Chondrocyte (in vitro differentiated cells): ENCODE measurements at regions not wholly inside any gene's neighbourhood (a gene's known extent, or its start where the extent isn't known, plus 50 kb on each side); places are given as distances from the start of the nearest gene placed in this dataset.

ENCODE experiments used
- DNase-seq: peaks from one replicate; pipeline ENCODE4 v3.0.0; 2021; ENCODE audit warnings: mixed read lengths, low spot score
- H3K27ac Mint-ChIP-seq: one replicate; pipeline ENCODE4 v1.8.0; 2021; ENCODE audit warnings: mild to moderate bottlenecking, moderate library complexity, mixed read lengths; ENCODE audit not compliant: unreplicated experiment
- H3K27me3 Mint-ChIP-seq: 2 replicates; pipeline ENCODE4 v1.8.0; 2021; ENCODE audit warnings: low read depth, mixed read lengths
- H3K36me3 Mint-ChIP-seq: 2 replicates; pipeline ENCODE4 v1.8.0; 2021; ENCODE audit warnings: low read depth, mixed read lengths
- H3K4me1 Mint-ChIP-seq: 2 replicates; pipeline ENCODE4 v1.8.0; 2021; ENCODE audit warnings: low read depth, mild to moderate bottlenecking, mixed read lengths
- H3K4me3 Mint-ChIP-seq: one replicate; pipeline ENCODE4 v1.8.0; 2021; ENCODE audit warnings: mild to moderate bottlenecking, moderate library complexity, mixed read lengths; ENCODE audit not compliant: unreplicated experiment
- H3K9me3 Mint-ChIP-seq: 2 replicates; pipeline ENCODE4 v1.8.0; 2021; ENCODE audit warnings: low read depth, mixed read lengths
- TF ChIP-seq, protein P1 (sequence below): fragments of 200-600 bp; sonication (generic); IDR thresholded peaks from 2 replicates; pipeline ENCODE4 v1.5.0; 2021; ENCODE audit warnings: antibody characterized with exemption, mild to moderate bottlenecking, moderate library complexity

DNA sequence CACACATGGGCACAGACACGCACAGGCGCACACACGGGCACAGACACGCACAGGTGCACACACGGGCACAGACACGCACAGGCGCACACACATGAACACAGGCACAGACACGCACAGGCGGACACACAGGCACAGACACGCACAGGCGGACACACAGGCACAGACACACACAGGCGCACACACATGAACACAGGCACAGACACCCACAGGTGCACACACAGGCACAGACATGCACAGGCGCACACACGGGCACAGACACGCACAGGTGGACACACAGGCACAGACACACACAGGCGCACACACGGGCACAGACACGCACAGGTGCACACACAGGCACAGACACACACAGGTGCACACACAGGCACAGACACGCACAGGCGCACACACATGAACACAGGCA lies 312.8 kb upstream of the IRX1 start:
- Mint-ChIP-seq H3K4me3 (no peak overlapping the region), H3K36me3 (no peaks in the 10 kb centered on the region), H3K4me1 (no peaks in the 10 kb centered on the region), H3K27ac (no peak overlapping the region), H3K27me3 (peaks cover 1% of the 10 kb centered on the region), H3K9me3 (no peaks in the 10 kb centered on the region)
- TF ChIP-seq, protein P1, sequence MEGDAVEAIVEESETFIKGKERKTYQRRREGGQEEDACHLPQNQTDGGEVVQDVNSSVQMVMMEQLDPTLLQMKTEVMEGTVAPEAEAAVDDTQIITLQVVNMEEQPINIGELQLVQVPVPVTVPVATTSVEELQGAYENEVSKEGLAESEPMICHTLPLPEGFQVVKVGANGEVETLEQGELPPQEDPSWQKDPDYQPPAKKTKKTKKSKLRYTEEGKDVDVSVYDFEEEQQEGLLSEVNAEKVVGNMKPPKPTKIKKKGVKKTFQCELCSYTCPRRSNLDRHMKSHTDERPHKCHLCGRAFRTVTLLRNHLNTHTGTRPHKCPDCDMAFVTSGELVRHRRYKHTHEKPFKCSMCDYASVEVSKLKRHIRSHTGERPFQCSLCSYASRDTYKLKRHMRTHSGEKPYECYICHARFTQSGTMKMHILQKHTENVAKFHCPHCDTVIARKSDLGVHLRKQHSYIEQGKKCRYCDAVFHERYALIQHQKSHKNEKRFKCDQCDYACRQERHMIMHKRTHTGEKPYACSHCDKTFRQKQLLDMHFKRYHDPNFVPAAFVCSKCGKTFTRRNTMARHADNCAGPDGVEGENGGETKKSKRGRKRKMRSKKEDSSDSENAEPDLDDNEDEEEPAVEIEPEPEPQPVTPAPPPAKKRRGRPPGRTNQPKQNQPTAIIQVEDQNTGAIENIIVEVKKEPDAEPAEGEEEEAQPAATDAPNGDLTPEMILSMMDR: no peak
- no peak for DNase-seq

DNA sequence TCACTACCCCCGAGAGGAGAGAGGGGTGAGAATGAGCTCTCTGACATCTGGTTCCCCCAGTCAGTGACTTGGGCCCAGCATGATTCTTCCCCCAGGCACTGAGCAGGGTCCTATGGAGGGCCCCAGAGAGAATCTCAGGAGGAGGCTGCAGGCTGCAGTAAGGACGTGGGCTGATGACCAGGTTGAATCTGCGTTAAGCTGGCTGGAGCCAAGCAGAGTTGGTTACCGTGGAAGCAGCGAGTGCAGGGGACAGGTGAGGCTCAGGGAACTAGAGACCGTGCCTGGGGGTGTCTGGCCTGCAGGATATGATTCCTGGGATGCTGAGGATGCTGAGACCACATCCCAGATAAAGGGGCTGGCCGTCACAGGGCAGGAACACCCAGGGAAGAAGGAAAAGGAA lies 314.3 kb upstream of the IRX1 start:
- no peak overlapping the region for H3K27ac Mint-ChIP-seq
- TF ChIP-seq, protein P1: no peak
- no peak for DNase-seq
- H3K4me3 Mint-ChIP-seq: no peak overlapping the region
- no peaks in the 10 kb centered on the region for H3K4me1 Mint-ChIP-seq
- peaks cover 1% of the 10 kb centered on the region for H3K27me3 Mint-ChIP-seq
- no peaks in the 10 kb centered on the region for H3K9me3 Mint-ChIP-seq
- no peaks in the 10 kb centered on the region for H3K36me3 Mint-ChIP-seq

DNA sequence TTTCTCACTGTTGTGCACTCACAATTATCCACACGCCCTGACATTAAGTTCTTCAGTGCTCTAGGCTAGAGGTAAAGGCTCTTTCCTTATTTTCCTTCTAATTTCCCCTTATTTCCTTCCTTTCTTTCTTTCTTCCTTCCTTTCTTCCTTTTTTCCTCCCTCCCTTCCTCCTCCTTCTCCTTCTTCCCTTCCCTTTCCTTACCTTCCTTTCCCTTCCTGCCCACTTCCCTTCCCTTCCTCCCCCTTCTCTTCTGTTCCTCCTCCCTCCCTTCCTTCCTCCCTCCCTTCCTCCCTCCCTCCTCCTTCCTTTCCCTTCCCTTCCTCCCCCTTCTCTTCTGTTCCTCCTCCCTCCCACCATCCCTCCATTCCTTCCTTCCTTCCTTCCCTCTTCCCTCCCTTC lies 317.0 kb upstream of the IRX1 start:
- TF ChIP-seq, protein P1: no peak
- DNase-seq: no peak
- Mint-ChIP-seq H3K36me3 (no peaks in the 10 kb centered on the region), H3K9me3 (peaks cover 8% of the 10 kb centered on the region), H3K27ac (no peak overlapping the region), H3K4me1 (no peaks in the 10 kb centered on the region), H3K27me3 (no peaks in the 10 kb centered on the region), H3K4me3 (no peak overlapping the region)

DNA sequence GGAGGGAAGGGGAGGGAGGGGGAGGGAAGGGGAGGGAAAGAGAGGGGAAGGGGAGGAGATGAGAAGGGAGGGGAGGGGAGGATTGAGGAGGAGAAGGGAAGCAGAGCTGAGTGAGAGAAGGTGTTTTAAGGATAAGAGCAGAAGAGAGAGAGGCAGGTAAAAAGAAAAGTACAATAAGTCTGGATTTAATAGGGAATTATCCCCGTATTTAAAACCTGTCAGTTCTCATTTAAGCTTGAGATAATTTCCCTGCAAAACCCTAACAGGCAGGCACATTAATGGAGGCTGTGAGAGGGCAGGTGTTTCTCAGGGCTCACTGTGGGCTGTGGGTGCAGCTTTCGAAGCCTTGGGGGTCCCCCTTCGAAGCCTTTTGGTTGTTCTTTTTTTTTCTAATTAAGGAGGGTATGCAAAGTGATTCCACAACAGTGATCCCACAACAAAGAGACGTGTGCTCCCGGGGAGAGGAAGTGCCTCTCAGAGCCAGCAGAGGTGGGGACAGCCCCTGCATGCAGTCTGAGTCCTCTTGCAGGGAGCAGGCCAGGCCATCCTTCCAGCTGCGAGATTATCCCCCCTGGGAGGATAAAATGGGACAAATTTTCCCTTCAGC lies 317.9 kb upstream of the IRX1 start:
- peaks cover 8% of the 10 kb centered on the region for H3K9me3 Mint-ChIP-seq
- H3K4me1 Mint-ChIP-seq: no peaks in the 10 kb centered on the region
- H3K27me3 Mint-ChIP-seq: no peaks in the 10 kb centered on the region
- no peak overlapping the region for H3K27ac Mint-ChIP-seq
- no peaks in the 10 kb centered on the region for H3K36me3 Mint-ChIP-seq
- DNase-seq: no peak
- TF ChIP-seq, protein P1: no peak
- H3K4me3 Mint-ChIP-seq: no peak overlapping the region

DNA sequence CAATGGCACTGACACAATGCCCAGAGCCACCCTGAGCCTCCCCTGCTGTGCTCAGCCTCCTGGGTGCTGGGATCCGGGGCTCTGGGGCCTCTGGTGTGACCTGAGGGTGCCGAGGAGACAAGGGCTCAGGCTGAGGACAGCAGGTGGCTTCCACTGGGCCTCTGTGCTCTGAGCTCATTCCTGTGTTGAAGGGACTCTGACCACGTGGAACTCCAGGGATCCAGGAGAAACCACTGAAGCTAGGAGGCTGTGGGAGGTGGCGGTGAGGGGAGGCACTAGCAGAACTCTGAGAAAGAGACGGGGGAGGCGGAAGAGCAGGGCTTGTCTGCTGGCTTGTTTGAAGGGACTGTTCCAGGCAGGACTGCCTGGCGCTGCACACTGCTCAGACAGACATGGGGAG lies 318.7 kb upstream of the IRX1 start:
- H3K4me1 Mint-ChIP-seq: no peaks in the 10 kb centered on the region
- no peaks in the 10 kb centered on the region for H3K36me3 Mint-ChIP-seq
- TF ChIP-seq, protein P1: no peak
- no peak overlapping the region for H3K27ac Mint-ChIP-seq
- no peak overlapping the region for H3K4me3 Mint-ChIP-seq
- H3K9me3 Mint-ChIP-seq: peaks cover 8% of the 10 kb centered on the region
- H3K27me3 Mint-ChIP-seq: no peaks in the 10 kb centered on the region
- DNase-seq: no peak
